Neural crest cell (in vitro differentiated cells): ENCODE measurements at regions not wholly inside any gene's neighbourhood (a gene's known extent, or its start where the extent isn't known, plus 50 kb on each side); places are given as distances from the start of the nearest gene placed in this dataset.

Experiments used
- DNase-seq: peaks from one replicate; pipeline ENCODE4 v3.0.0; 2021; ENCODE audit warnings: low read depth, mixed read lengths, low spot score
- H3K27ac Mint-ChIP-seq: one replicate; pipeline ENCODE4 v1.8.0; 2021; ENCODE audit warnings: mild to moderate bottlenecking, mixed read lengths; ENCODE audit not compliant: unreplicated experiment
- H3K27me3 Mint-ChIP-seq: 2 replicates; pipeline ENCODE4 v1.8.0; 2021; ENCODE audit warnings: low read depth, mild to moderate bottlenecking, mixed read lengths
- H3K36me3 Mint-ChIP-seq: 2 replicates; pipeline ENCODE4 v1.8.0; 2021; ENCODE audit warnings: low read depth, mild to moderate bottlenecking, mixed read lengths
- H3K4me1 Mint-ChIP-seq: 2 replicates; pipeline ENCODE4 v1.8.0; 2021; ENCODE audit warnings: mixed read lengths
- H3K4me3 Mint-ChIP-seq: one replicate; pipeline ENCODE4 v1.8.0; 2021; ENCODE audit warnings: mild to moderate bottlenecking, mixed read lengths
- H3K9me3 Mint-ChIP-seq: 2 replicates; pipeline ENCODE4 v1.8.0; 2021; ENCODE audit warnings: mixed read lengths
- CTCF ChIP-seq: fragments of 200-600 bp; sonication (generic); conservative IDR thresholded peaks from 2 replicates; pipeline ENCODE4 v1.5.0; 2021; ENCODE audit warnings: antibody characterized with exemption, mild to moderate bottlenecking

GRCh38 chr5:62198421-62198820, 107.6 kb upstream of the KIF2A start:
- no peak for TF ChIP-seq CTCF
- H3K36me3 Mint-ChIP-seq, result no peaks in the 10 kb centered on the region
- H3K9me3 Mint-ChIP-seq, result peaks cover 3% of the 10 kb centered on the region
- DNase-seq, result no peak
- H3K27ac Mint-ChIP-seq, result no peak overlapping the region
- H3K27me3 Mint-ChIP-seq, result peaks cover 10% of the 10 kb centered on the region
- no peak overlapping the region for H3K4me3 Mint-ChIP-seq
- H3K4me1 Mint-ChIP-seq, result no peaks in the 10 kb centered on the region

- H3K27ac Mint-ChIP-seq, result no peak overlapping the region
- H3K9me3 Mint-ChIP-seq, result no peaks in the 10 kb centered on the region
- H3K36me3 Mint-ChIP-seq, result no peaks in the 10 kb centered on the region
- H3K27me3 Mint-ChIP-seq, result peaks cover 10% of the 10 kb centered on the region
- no peaks in the 10 kb centered on the region for H3K4me1 Mint-ChIP-seq
- TF ChIP-seq CTCF, result no peak
- DNase-seq, result no peak
- no peak overlapping the region for H3K4me3 Mint-ChIP-seq
Measured at GRCh38 chr5:62199792-62200716, 106.0 kb upstream of the KIF2A start.

- Mint-ChIP-seq H3K4me3 (no peak overlapping the region), H3K27ac (no peak overlapping the region), H3K27me3 (peaks cover 3% of the 10 kb centered on the region), H3K36me3 (no peaks in the 10 kb centered on the region), H3K9me3 (no peaks in the 10 kb centered on the region), H3K4me1 (no peaks in the 10 kb centered on the region)
- DNase-seq, result no peak
- TF ChIP-seq CTCF, result no peak
Measured at GRCh38 chr5:62206150-62206829, 99.7 kb upstream of the KIF2A start.

- no peak for TF ChIP-seq CTCF
- no peaks in the 10 kb centered on the region for H3K36me3 Mint-ChIP-seq
- no peaks in the 10 kb centered on the region for H3K9me3 Mint-ChIP-seq
- no peak for DNase-seq
- H3K4me3 Mint-ChIP-seq, result no peak overlapping the region
- H3K27me3 Mint-ChIP-seq, result peaks cover 3% of the 10 kb centered on the region
- H3K27ac Mint-ChIP-seq, result no peak overlapping the region
- no peaks in the 10 kb centered on the region for H3K4me1 Mint-ChIP-seq
Measured at GRCh38 chr5:62208218-62208852, 97.7 kb upstream of the KIF2A start.

GRCh38 chr5:62211405-62211804, 94.6 kb upstream of the KIF2A start:
- Mint-ChIP-seq H3K9me3 (no peaks in the 10 kb centered on the region), H3K4me3 (no peak overlapping the region), H3K36me3 (no peaks in the 10 kb centered on the region), H3K27ac (no peak overlapping the region), H3K4me1 (no peaks in the 10 kb centered on the region), H3K27me3 (no peaks in the 10 kb centered on the region)
- no peak for DNase-seq
- TF ChIP-seq CTCF, result no peak
